Kidney (tissue), 13 donors: ENCODE measurements at regions not wholly inside any gene's neighbourhood (a gene's known extent, or its start where the extent isn't known, plus 50 kb on each side); places are given as distances from the start of the nearest gene placed in this dataset.

Experiments used
- DNase-seq, 5 donors: peaks; one replicate each; pipeline ENCODE4 v3.0.0-alpha.2; 2013 to 2020
- FAIRE-seq: peaks from 2 replicates; lab custom pipeline; 2012; peaks lifted over from hg19 to GRCh38; lab: Jason Lieb, UNC
- H3K27ac ChIP-seq, 2 donors: one replicate each; pipeline ENCODE4 v1.7.0; 2013; ENCODE audit warnings: low read depth in 2 of 2, low read length in 2 of 2, inconsistent platforms in 1 of 2
- H3K27me3 ChIP-seq: one replicate; pipeline ENCODE4 v1.7.1; 2013; ENCODE audit warnings: low read length, inconsistent platforms; ENCODE audit not compliant: control insufficient read depth, insufficient read depth
- H3K36me3 ChIP-seq, 3 donors: one replicate each; pipeline versions ENCODE4 v1.7.0 to v1.7.1; 2013; ENCODE audit warnings: low read length in 3 of 3, control low read depth in 1 of 3, inconsistent platforms in 1 of 3; ENCODE audit not compliant: insufficient read depth in 3 of 3, control insufficient read depth in 2 of 3
- H3K4me1 ChIP-seq, 3 donors: one replicate each; pipeline versions ENCODE4 v1.7.0 to v1.7.1; 2013; ENCODE audit warnings: low read length in 3 of 3, inconsistent platforms in 1 of 3, low read depth in 1 of 3; ENCODE audit not compliant: control insufficient read depth in 2 of 3, insufficient read depth in 2 of 3
- H3K4me3 ChIP-seq, 3 donors: one replicate each; pipeline versions ENCODE4 v1.7.0 to v1.8.1; 2013; ENCODE audit warnings: low read length in 3 of 3, control low read depth in 1 of 3, inconsistent platforms in 1 of 3
- H3K9ac ChIP-seq, 3 donors: one replicate each; pipeline versions ENCODE4 v1.7.0 to v1.7.1; 2013; ENCODE audit warnings: low read length in 3 of 3, control low read depth in 1 of 3, inconsistent platforms in 1 of 3
- H3K9me3 ChIP-seq, 3 donors: one replicate each; pipeline versions ENCODE4 v1.7.0 to v1.7.1; 2013; ENCODE audit warnings: low read length in 3 of 3, control low read depth in 1 of 3, inconsistent platforms in 1 of 3; ENCODE audit not compliant: control insufficient read depth in 2 of 3, insufficient read depth in 1 of 3
- CTCF ChIP-seq: IDR thresholded peaks from 3 replicates; pipeline ENCODE4 v1.5.1; 2012; ENCODE audit warnings: mild to moderate bottlenecking, moderate library complexity, borderline replicate concordance; ENCODE audit not compliant: insufficient read depth; ENCODE audit errors: extremely low read depth
- intact Hi-C: fragments of 100-400 bp; cut with DNase I; formaldehyde crosslinking; loops from one replicate; pipeline ENCODE4 v1.11.1; 2022
- donor health status: control.
- donor health status: control.
- donor health status: control.
- donor health status: control.
- donor health status: control.
- donor health status: DM: yes; HTN: yes; CAD: no.
- donor health status: Normal renal cell carcinoma (clear cell type).

GRCh38 chr15:31579976-31580375 is 253.3 kb downstream of the KLF13 start:
- no peaks in the 10 kb centered on the region for H3K4me1 ChIP-seq
- no peaks in the 10 kb centered on the region for H3K27me3 ChIP-seq
- no peaks in the 10 kb centered on the region for H3K36me3 ChIP-seq
- H3K9me3 ChIP-seq, result peaks cover 0 to 13% (median 0%) of the 10 kb centered on the region in 3 donors
- H3K27ac ChIP-seq, result no peak overlapping the region
- no peak for DNase-seq
- intact Hi-C loops, result no loop called here
- H3K4me3 ChIP-seq, result no peak overlapping the region
- no peak for FAIRE-seq
- no peak overlapping the region for H3K9ac ChIP-seq
- TF ChIP-seq CTCF, result no peak

- FAIRE-seq (no peak), DNase-seq (no peak)
- Histone ChIP-seq H3K9me3 (peaks cover 0 to 13% (median 0%) of the 10 kb centered on the region in 3 donors), H3K27ac (no peak overlapping the region), H3K9ac (no peak overlapping the region), H3K27me3 (no peaks in the 10 kb centered on the region), H3K36me3 (no peaks in the 10 kb centered on the region), H3K4me1 (no peaks in the 10 kb centered on the region), H3K4me3 (no peak overlapping the region)
- intact Hi-C loops, result no loop called here
- TF ChIP-seq CTCF, result no peak
Measured at GRCh38 chr15:31584195-31584594, 257.6 kb downstream of the KLF13 start.

- intact Hi-C loops, result no loop called here
Measured at GRCh38 chr15:31585240-31585639, 258.6 kb downstream of the KLF13 start.

More at GRCh38 chr15:31585240-31585639, 258.6 kb downstream of the KLF13 start:
- Histone ChIP-seq H3K4me1 (no peaks in the 10 kb centered on the region), H3K4me3 (no peak overlapping the region), H3K9me3 (peaks cover 0 to 13% (median 0%) of the 10 kb centered on the region in 3 donors), H3K36me3 (no peaks in the 10 kb centered on the region), H3K27ac (no peak overlapping the region), H3K9ac (no peak overlapping the region), H3K27me3 (no peaks in the 10 kb centered on the region)
- no peak for TF ChIP-seq CTCF
- no peak for DNase-seq
- FAIRE-seq, result no peak
